ENCODE measurements at regions not wholly inside any gene's neighbourhood (a gene's known extent, or its start where the extent isn't known, plus 50 kb on each side); places are given as distances from the start of the nearest gene placed in this dataset.

DNA sequence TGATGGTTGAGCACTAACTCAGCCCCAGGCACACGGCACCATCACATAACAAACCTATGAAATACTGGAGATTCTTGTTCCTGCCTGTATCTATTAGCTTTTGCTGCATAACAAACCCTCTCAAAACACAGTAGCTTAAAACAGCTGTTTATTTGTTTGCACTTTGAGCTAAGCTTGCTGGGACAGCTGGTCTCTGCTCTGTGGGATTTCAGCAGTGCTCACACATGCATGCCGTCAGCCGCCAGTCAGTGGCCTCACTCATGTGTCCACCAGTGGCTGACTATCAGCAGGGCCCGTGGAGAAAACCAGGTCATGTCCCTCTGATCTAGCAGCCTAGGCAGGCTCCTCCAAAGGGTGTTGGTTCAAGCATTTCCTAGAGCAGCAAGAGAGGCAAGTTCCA, 52.8 kb upstream of the RAB12 start:
- TF ChIP-seq, protein P1, sequence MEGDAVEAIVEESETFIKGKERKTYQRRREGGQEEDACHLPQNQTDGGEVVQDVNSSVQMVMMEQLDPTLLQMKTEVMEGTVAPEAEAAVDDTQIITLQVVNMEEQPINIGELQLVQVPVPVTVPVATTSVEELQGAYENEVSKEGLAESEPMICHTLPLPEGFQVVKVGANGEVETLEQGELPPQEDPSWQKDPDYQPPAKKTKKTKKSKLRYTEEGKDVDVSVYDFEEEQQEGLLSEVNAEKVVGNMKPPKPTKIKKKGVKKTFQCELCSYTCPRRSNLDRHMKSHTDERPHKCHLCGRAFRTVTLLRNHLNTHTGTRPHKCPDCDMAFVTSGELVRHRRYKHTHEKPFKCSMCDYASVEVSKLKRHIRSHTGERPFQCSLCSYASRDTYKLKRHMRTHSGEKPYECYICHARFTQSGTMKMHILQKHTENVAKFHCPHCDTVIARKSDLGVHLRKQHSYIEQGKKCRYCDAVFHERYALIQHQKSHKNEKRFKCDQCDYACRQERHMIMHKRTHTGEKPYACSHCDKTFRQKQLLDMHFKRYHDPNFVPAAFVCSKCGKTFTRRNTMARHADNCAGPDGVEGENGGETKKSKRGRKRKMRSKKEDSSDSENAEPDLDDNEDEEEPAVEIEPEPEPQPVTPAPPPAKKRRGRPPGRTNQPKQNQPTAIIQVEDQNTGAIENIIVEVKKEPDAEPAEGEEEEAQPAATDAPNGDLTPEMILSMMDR (IDR thresholded peaks at IDR 0.05): no peak
- TF ChIP-seq TEAD1 (CRISPR knock-in tag; IDR thresholded peaks at IDR 0.05): no peak
- TF ChIP-seq, protein P2, sequence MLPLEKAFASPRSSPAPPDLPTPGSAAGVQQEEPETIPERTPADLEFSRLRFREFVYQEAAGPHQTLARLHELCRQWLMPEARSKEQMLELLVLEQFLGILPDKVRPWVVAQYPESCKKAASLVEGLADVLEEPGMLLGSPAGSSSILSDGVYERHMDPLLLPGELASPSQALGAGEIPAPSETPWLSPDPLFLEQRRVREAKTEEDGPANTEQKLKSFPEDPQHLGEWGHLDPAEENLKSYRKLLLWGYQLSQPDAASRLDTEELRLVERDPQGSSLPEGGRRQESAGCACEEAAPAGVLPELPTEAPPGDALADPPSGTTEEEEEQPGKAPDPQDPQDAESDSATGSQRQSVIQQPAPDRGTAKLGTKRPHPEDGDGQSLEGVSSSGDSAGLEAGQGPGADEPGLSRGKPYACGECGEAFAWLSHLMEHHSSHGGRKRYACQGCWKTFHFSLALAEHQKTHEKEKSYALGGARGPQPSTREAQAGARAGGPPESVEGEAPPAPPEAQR (CRISPR knock-in tag; IDR thresholded peaks at IDR 0.05): no peak
- no peak for TF ChIP-seq CREM (CRISPR knock-in tag; IDR thresholded peaks at IDR 0.05)
- TF ChIP-seq, protein P3, sequence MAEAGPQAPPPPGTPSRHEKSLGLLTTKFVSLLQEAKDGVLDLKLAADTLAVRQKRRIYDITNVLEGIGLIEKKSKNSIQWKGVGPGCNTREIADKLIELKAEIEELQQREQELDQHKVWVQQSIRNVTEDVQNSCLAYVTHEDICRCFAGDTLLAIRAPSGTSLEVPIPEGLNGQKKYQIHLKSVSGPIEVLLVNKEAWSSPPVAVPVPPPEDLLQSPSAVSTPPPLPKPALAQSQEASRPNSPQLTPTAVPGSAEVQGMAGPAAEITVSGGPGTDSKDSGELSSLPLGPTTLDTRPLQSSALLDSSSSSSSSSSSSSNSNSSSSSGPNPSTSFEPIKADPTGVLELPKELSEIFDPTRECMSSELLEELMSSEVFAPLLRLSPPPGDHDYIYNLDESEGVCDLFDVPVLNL (CRISPR knock-in tag; IDR thresholded peaks at IDR 0.05; ENCODE audit: borderline replicate concordance, low read depth): no peak
- TF ChIP-seq, protein P4, sequence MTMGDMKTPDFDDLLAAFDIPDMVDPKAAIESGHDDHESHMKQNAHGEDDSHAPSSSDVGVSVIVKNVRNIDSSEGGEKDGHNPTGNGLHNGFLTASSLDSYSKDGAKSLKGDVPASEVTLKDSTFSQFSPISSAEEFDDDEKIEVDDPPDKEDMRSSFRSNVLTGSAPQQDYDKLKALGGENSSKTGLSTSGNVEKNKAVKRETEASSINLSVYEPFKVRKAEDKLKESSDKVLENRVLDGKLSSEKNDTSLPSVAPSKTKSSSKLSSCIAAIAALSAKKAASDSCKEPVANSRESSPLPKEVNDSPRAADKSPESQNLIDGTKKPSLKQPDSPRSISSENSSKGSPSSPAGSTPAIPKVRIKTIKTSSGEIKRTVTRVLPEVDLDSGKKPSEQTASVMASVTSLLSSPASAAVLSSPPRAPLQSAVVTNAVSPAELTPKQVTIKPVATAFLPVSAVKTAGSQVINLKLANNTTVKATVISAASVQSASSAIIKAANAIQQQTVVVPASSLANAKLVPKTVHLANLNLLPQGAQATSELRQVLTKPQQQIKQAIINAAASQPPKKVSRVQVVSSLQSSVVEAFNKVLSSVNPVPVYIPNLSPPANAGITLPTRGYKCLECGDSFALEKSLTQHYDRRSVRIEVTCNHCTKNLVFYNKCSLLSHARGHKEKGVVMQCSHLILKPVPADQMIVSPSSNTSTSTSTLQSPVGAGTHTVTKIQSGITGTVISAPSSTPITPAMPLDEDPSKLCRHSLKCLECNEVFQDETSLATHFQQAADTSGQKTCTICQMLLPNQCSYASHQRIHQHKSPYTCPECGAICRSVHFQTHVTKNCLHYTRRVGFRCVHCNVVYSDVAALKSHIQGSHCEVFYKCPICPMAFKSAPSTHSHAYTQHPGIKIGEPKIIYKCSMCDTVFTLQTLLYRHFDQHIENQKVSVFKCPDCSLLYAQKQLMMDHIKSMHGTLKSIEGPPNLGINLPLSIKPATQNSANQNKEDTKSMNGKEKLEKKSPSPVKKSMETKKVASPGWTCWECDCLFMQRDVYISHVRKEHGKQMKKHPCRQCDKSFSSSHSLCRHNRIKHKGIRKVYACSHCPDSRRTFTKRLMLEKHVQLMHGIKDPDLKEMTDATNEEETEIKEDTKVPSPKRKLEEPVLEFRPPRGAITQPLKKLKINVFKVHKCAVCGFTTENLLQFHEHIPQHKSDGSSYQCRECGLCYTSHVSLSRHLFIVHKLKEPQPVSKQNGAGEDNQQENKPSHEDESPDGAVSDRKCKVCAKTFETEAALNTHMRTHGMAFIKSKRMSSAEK (CRISPR knock-in tag; IDR thresholded peaks at IDR 0.05; ENCODE audit: borderline replicate concordance): no peak
- TF ChIP-seq, protein P5, sequence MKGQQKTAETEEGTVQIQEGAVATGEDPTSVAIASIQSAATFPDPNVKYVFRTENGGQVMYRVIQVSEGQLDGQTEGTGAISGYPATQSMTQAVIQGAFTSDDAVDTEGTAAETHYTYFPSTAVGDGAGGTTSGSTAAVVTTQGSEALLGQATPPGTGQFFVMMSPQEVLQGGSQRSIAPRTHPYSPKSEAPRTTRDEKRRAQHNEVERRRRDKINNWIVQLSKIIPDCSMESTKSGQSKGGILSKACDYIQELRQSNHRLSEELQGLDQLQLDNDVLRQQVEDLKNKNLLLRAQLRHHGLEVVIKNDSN (CRISPR knock-in tag; IDR thresholded peaks at IDR 0.05): no peak
- no peak for TF ChIP-seq JUN (CRISPR knock-in tag; IDR thresholded peaks at IDR 0.05)
- TF ChIP-seq NFYB (CRISPR knock-in tag; conservative IDR thresholded peaks at IDR 0.05; ENCODE audit: low read depth): no peak
- TF ChIP-seq, protein P6, sequence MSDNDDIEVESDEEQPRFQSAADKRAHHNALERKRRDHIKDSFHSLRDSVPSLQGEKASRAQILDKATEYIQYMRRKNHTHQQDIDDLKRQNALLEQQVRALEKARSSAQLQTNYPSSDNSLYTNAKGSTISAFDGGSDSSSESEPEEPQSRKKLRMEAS (CRISPR knock-in tag; IDR thresholded peaks at IDR 0.05): no peak
- TF ChIP-seq ZNF232 (CRISPR knock-in tag; IDR thresholded peaks at IDR 0.05): no peak
